HepG2 (cell line): ENCODE measurements at regions not wholly inside any gene's neighbourhood (a gene's known extent, or its start where the extent isn't known, plus 50 kb on each side); places are given as distances from the start of the nearest gene placed in this dataset.

Experiments
- ATAC-seq: fragments of 200-7000 bp; cut with Tn5 transposase; 3 replicates; pipeline ENCODE4 v1.9.1; 2020; ENCODE audit warnings: mild to moderate bottlenecking, moderate library complexity
- BruUV-seq: library from RNA; stranded (reverse); fragments of 400-500 nt; replicated peaks from 2 replicates; lab custom pipeline; 2021; lab: Mats Ljungman, UMichigan
- CTCF ChIA-PET: fragments of 300-600 bp; formaldehyde crosslinking; extraction: SDS; loops from one replicate; lab custom pipeline; 2021; ENCODE audit warnings: low total read pairs, inconsistent platforms, low intra/inter-chr PET ratio; lab: Yijun Ruan, JAX
- POLR2A ChIA-PET: fragments of 350-600 bp; sonication (Branson Sonifier 250); formaldehyde crosslinking; loops from one replicate; lab custom pipeline; 2020; ENCODE audit warnings: antibody characterized with exemption, inconsistent platforms; lab: Yijun Ruan, JAX
- DNase-seq: peaks from one replicate; pipeline ENCODE4 v3.0.0-alpha.2; 2015; ENCODE audit warnings: low spot score
- FAIRE-seq: peaks from 3 replicates; lab custom pipeline; 2011; peaks lifted over from hg19 to GRCh38; lab: Jason Lieb, UNC
- H2AFZ ChIP-seq: one replicate; pipeline ENCODE4 v1.6.1; 2011; ENCODE audit warnings: low read length, inconsistent platforms
- H3K27ac ChIP-seq: fragments of 300-600 bp; 3 replicates; pipeline ENCODE4 v1.8.0; 2011; ENCODE audit warnings: mixed run types, mild to moderate bottlenecking, mixed read lengths, low read length, inconsistent platforms; ENCODE audit not compliant: insufficient read depth; ENCODE audit errors: extremely low read length
- H3K27me3 ChIP-seq, 2 experiments: fragments of 200-600 bp in 1 of 2; 2 replicates in 1 of 2; 3 replicates in 1 of 2; pipeline versions ENCODE4 v1.6.0 to v1.8.0; 2011; ENCODE audit warnings: low read length in 2 of 2, mild to moderate bottlenecking in 2 of 2, moderate library complexity in 2 of 2, inconsistent platforms in 1 of 2; ENCODE audit not compliant: insufficient read depth in 2 of 2, control insufficient read depth in 1 of 2
- H3K36me3 ChIP-seq, 2 experiments: fragments of 200-600 bp in 1 of 2; replicated peaks in 1 of 2; 2 replicates in 1 of 2; 3 replicates in 1 of 2; pipeline versions ENCODE4 v1.5.1 to v1.8.0; 2011; ENCODE audit warnings: low read length in 2 of 2, inconsistent platforms in 1 of 2; ENCODE audit not compliant: insufficient read depth in 2 of 2, control insufficient read depth in 1 of 2
- H3K4me1 ChIP-seq: 2 replicates; pipeline ENCODE4 v1.5.1; 2012; ENCODE audit warnings: low read length, inconsistent platforms; ENCODE audit not compliant: insufficient read depth
- H3K4me2 ChIP-seq: 2 replicates; pipeline ENCODE4 v1.6.0; 2011; ENCODE audit warnings: low read depth, low read length, inconsistent platforms
- H3K4me3 ChIP-seq, 3 experiments: fragments of 200-600 bp in 1 of 3; sonication (generic), shearing (Covaris generic) in 1 of 3; replicated peaks in 1 of 3; 2 replicates each; pipeline ENCODE4 v1.5.1; 2011 to 2016; ENCODE audit warnings: low read length in 3 of 3, inconsistent platforms in 2 of 3, low read depth in 2 of 3, mild to moderate bottlenecking in 2 of 3, control low read depth in 1 of 3, mixed read lengths in 1 of 3; ENCODE audit not compliant: insufficient read depth in 1 of 3
- H3K79me2 ChIP-seq: one replicate; pipeline ENCODE4 v1.6.1; 2011; ENCODE audit warnings: low read length, inconsistent platforms; ENCODE audit not compliant: insufficient read depth
- H3K9ac ChIP-seq: 2 replicates; pipeline ENCODE4 v1.6.0; 2011; ENCODE audit warnings: mild to moderate bottlenecking, low read depth, low read length, inconsistent platforms; ENCODE audit not compliant: insufficient read depth
- H3K9me3 ChIP-seq: 2 replicates; pipeline ENCODE4 v1.5.1; 2012; ENCODE audit warnings: mild to moderate bottlenecking, low read length
- H4K20me1 ChIP-seq: 2 replicates; pipeline ENCODE4 v1.6.0; 2011; ENCODE audit warnings: inconsistent platforms, mild to moderate bottlenecking, low read length, moderate library complexity; ENCODE audit not compliant: insufficient read depth
- MIER2 ChIP-seq: IDR thresholded peaks from 2 replicates; pipeline ENCODE4 v1.6.1; 2016; ENCODE audit warnings: missing biosample characterization, missing genetic modification reagents
- USF2 ChIP-seq, 2 experiments: sonication (generic) in 1 of 2; formaldehyde crosslinking in 1 of 2; IDR thresholded peaks; 2 replicates each; pipeline versions ENCODE4 v1.5.1 to v1.6.1; 2011 to 2020; ENCODE audit warnings: borderline replicate concordance in 1 of 2, low read depth in 1 of 2, low read length in 1 of 2, mild to moderate bottlenecking in 1 of 2, missing genetic modification reagents in 1 of 2, moderate library complexity in 1 of 2
- ZNF44 ChIP-seq: sonication (generic); formaldehyde crosslinking; IDR thresholded peaks from 2 replicates; pipeline ENCODE4 v1.5.1; 2020; ENCODE audit warnings: mild to moderate bottlenecking, missing genetic modification reagents
- ZNF746 ChIP-seq: sonication (generic); formaldehyde crosslinking; IDR thresholded peaks from 2 replicates; pipeline ENCODE4 v1.8.0; 2022; ENCODE audit warnings: mild to moderate bottlenecking, missing genetic modification reagents
- WGBS: methylation state at CpG from one replicate; pipeline ENCODE4 v1.1.6; 2017; ENCODE audit warnings: low lambda C conversion rate; 5-methylcytosine and 5-hydroxymethylcytosine counted together
- in situ Hi-C: cut with HindIII; loops from 2 replicates; pipeline ENCODE4 v1.10.0; 2017; ENCODE audit warnings: low pct_unique_long_range_greater_than_20kb; ENCODE audit not compliant: extremely low pct_ligation_motif_present
- intact Hi-C: fragments of 100-400 bp; cut with micrococcal nuclease; formaldehyde crosslinking; loops from one replicate; pipeline ENCODE4 v1.10.0; 2022; ENCODE audit not compliant: unreplicated experiment
- TF ChIP-seq, protein P1 (sequence below): sonication (generic); formaldehyde crosslinking; IDR thresholded peaks from 2 replicates; pipeline ENCODE4 v1.5.1; 2020; ENCODE audit warnings: mild to moderate bottlenecking, missing genetic modification reagents, moderate library complexity
- TF ChIP-seq, protein P2 (sequence below): sonication (generic); formaldehyde crosslinking; IDR thresholded peaks from 2 replicates; pipeline ENCODE4 v1.4.0; 2020; ENCODE audit warnings: missing genetic modification reagents

DNA sequence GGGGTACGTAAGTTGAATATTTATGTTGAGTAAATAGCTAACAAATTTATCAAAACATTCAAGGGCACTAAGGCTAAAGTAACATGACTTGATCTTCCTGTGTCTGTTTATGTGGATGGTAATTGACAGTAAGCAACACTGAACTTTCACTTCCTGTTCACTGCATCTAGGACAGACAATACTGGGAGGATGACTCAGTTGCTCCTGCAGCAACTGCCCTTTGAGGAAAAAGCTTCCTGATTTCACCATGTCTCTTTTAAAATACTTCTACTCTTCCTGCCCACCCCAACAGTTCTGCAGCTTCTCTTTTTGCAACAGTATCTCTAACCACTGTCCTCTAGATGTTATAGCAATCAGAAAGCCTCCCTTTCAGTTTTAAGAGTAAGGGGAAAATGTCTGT, 76.6 kb upstream of the HGF start:
- no TSS peak for BruUV-seq
- H3K4me1 ChIP-seq: no peaks in the 10 kb centered on the region
- H3K4me3 ChIP-seq: no peak overlapping the region
- no peak overlapping the region for H2AFZ ChIP-seq
- H3K4me2 ChIP-seq: no peak overlapping the region
- intact Hi-C loops (no loop called here), in situ Hi-C loops (no loop called here)
- no peak overlapping the region for H3K9ac ChIP-seq
- TF ChIP-seq, protein P1, sequence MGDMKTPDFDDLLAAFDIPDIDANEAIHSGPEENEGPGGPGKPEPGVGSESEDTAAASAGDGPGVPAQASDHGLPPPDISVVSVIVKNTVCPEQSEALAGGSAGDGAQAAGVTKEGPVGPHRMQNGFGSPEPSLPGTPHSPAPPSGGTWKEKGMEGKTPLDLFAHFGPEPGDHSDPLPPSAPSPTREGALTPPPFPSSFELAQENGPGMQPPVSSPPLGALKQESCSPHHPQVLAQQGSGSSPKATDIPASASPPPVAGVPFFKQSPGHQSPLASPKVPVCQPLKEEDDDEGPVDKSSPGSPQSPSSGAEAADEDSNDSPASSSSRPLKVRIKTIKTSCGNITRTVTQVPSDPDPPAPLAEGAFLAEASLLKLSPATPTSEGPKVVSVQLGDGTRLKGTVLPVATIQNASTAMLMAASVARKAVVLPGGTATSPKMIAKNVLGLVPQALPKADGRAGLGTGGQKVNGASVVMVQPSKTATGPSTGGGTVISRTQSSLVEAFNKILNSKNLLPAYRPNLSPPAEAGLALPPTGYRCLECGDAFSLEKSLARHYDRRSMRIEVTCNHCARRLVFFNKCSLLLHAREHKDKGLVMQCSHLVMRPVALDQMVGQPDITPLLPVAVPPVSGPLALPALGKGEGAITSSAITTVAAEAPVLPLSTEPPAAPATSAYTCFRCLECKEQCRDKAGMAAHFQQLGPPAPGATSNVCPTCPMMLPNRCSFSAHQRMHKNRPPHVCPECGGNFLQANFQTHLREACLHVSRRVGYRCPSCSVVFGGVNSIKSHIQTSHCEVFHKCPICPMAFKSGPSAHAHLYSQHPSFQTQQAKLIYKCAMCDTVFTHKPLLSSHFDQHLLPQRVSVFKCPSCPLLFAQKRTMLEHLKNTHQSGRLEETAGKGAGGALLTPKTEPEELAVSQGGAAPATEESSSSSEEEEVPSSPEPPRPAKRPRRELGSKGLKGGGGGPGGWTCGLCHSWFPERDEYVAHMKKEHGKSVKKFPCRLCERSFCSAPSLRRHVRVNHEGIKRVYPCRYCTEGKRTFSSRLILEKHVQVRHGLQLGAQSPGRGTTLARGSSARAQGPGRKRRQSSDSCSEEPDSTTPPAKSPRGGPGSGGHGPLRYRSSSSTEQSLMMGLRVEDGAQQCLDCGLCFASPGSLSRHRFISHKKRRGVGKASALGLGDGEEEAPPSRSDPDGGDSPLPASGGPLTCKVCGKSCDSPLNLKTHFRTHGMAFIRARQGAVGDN (CRISPR knock-in tag): no peak
- TF ChIP-seq ZNF44 (no peak), ZNF746 (CRISPR knock-in tag) (no peak)
- H3K27ac ChIP-seq: no peak overlapping the region
- H3K36me3 ChIP-seq: no peaks in the 10 kb centered on the region
- FAIRE-seq: no peak
- no peak for ATAC-seq
- H3K79me2 ChIP-seq: no peaks in the 10 kb centered on the region
- DNase-seq: no peak
- H4K20me1 ChIP-seq: no peaks in the 10 kb centered on the region
- WGBS: 4% methylated on average over 1 of the region's 1 CpG
- H3K27me3 ChIP-seq: no peaks in the 10 kb centered on the region
- H3K9me3 ChIP-seq: no peaks in the 10 kb centered on the region
- CTCF ChIA-PET: no interaction called here
- POLR2A ChIA-PET: no interaction called here

- ChIA-PET POLR2A (no interaction called here), CTCF (no interaction called here)
- BruUV-seq: no TSS peak
- H3K79me2 ChIP-seq: no peaks in the 10 kb centered on the region
- H3K27ac ChIP-seq: no peak overlapping the region
- no peak overlapping the region for H2AFZ ChIP-seq
- no peaks in the 10 kb centered on the region for H3K4me1 ChIP-seq
- no peaks in the 10 kb centered on the region for H4K20me1 ChIP-seq
- in situ Hi-C loops (no loop called here), intact Hi-C loops (no loop called here)
- no peak for FAIRE-seq
- H3K9ac ChIP-seq: no peak overlapping the region
- H3K4me3 ChIP-seq: no peak overlapping the region
- ATAC-seq: no peak
- H3K9me3 ChIP-seq: no peaks in the 10 kb centered on the region
- no peak for TF ChIP-seq USF2 (IDR thresholded peaks at IDR 0.05; ENCODE audit: low read depth, low read length)
- no peak for TF ChIP-seq USF2 (CRISPR knock-in tag; IDR thresholded peaks at IDR 0.05; ENCODE audit: borderline replicate concordance)
- TF ChIP-seq, protein P2, sequence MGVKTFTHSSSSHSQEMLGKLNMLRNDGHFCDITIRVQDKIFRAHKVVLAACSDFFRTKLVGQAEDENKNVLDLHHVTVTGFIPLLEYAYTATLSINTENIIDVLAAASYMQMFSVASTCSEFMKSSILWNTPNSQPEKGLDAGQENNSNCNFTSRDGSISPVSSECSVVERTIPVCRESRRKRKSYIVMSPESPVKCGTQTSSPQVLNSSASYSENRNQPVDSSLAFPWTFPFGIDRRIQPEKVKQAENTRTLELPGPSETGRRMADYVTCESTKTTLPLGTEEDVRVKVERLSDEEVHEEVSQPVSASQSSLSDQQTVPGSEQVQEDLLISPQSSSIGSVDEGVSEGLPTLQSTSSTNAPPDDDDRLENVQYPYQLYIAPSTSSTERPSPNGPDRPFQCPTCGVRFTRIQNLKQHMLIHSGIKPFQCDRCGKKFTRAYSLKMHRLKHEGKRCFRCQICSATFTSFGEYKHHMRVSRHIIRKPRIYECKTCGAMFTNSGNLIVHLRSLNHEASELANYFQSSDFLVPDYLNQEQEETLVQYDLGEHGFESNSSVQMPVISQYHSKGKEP (CRISPR knock-in tag): no peak
- TF ChIP-seq MIER2: no peak
- H3K4me2 ChIP-seq: no peak overlapping the region
- no peaks in the 10 kb centered on the region for H3K36me3 ChIP-seq
- H3K27me3 ChIP-seq: no peaks in the 10 kb centered on the region
- DNase-seq: no peak
- WGBS: under 1% methylated on average over 7 of the region's 7 CpGs
Measured at GRCh38 chr7:81845744-81846241, 75.9 kb upstream of the HGF start.
